IMR-90 (cell line): ENCODE measurements at regions not wholly inside any gene's neighbourhood (a gene's known extent, or its start where the extent isn't known, plus 50 kb on each side); places are given as distances from the start of the nearest gene placed in this dataset.

Experiments used
- ATAC-seq: fragments of 200-7000 bp; cut with Tn5 transposase; 2 replicates; pipeline ENCODE4 v1.9.1; 2020; ENCODE audit warnings: low read depth, mild to moderate bottlenecking, moderate library complexity
- BruUV-seq: library from RNA; stranded (reverse); fragments of 400-500 nt; replicated peaks from 2 replicates; lab custom pipeline; 2021; lab: Mats Ljungman, UMichigan
- CTCF ChIA-PET: fragments of 300-600 bp; formaldehyde crosslinking; extraction: SDS; loops from one replicate; lab custom pipeline; 2021; ENCODE audit warnings: antibody characterized with exemption; lab: Yijun Ruan, JAX
- POLR2A ChIA-PET: fragments of 300-600 bp; sonication (Branson Sonifier 250); formaldehyde crosslinking; loops from one replicate; lab custom pipeline; 2022; ENCODE audit warnings: antibody characterized with exemption; ENCODE audit not compliant: unreplicated experiment; lab: Charles Lee
- DNase-seq: peaks from one replicate; pipeline ENCODE4 v3.0.0; 2013
- H2AFZ ChIP-seq: replicated peaks from 2 replicates; pipeline ENCODE3; 2013; ENCODE audit warnings: low read length, mild to moderate bottlenecking; ENCODE audit not compliant: poor library complexity
- H2AK5ac ChIP-seq: 2 replicates; pipeline ENCODE4 v1.6.1; 2013; ENCODE audit warnings: low read depth, low read length, inconsistent platforms
- H2AK9ac ChIP-seq: replicated peaks from 2 replicates; pipeline ENCODE3; 2013; ENCODE audit warnings: mild to moderate bottlenecking, low read depth, low read length, moderate library complexity; ENCODE audit not compliant: poor library complexity
- H2BK120ac ChIP-seq: 2 replicates; pipeline ENCODE4 v1.6.1; 2013; ENCODE audit warnings: low read depth, low read length, inconsistent platforms
- H2BK15ac ChIP-seq: 3 replicates; pipeline ENCODE4 v1.6.1; 2013; ENCODE audit warnings: low read depth, low read length, inconsistent platforms
- H2BK20ac ChIP-seq: 2 replicates; pipeline ENCODE4 v1.6.1; 2013; ENCODE audit warnings: low read depth, mild to moderate bottlenecking, inconsistent platforms, low read length, moderate library complexity
- H2BK5ac ChIP-seq: 2 replicates; pipeline ENCODE4 v1.6.1; 2013; ENCODE audit warnings: mild to moderate bottlenecking, low read depth, low read length, inconsistent platforms; ENCODE audit not compliant: poor library complexity, severe bottlenecking
- H3K14ac ChIP-seq: replicated peaks from 2 replicates; pipeline ENCODE4 v1.6.1; 2013; ENCODE audit warnings: low read depth, low read length, inconsistent platforms
- H3K18ac ChIP-seq: 2 replicates; pipeline ENCODE4 v1.6.1; 2013; ENCODE audit warnings: low read depth, low read length, control low read depth
- H3K23ac ChIP-seq: 2 replicates; pipeline ENCODE4 v1.6.1; 2013; ENCODE audit warnings: low read depth, low read length, inconsistent platforms
- H3K27ac ChIP-seq: 2 replicates; pipeline ENCODE4 v1.5.1; 2013; ENCODE audit warnings: mild to moderate bottlenecking, control low read depth, low read length; ENCODE audit not compliant: insufficient read depth
- H3K27me3 ChIP-seq: 2 replicates; pipeline ENCODE4 v1.6.1; 2013; ENCODE audit warnings: low read length; ENCODE audit not compliant: control insufficient read depth, insufficient read depth
- H3K36me3 ChIP-seq: 2 replicates; pipeline ENCODE4 v1.6.1; 2013; ENCODE audit warnings: low read length, mixed read lengths; ENCODE audit not compliant: control insufficient read depth, insufficient read depth
- H3K4ac ChIP-seq: 2 replicates; pipeline ENCODE4 v1.6.1; 2013; ENCODE audit warnings: low read depth, low read length, inconsistent platforms
- H3K4me1 ChIP-seq: 2 replicates; pipeline ENCODE4 v1.6.1; 2013; ENCODE audit warnings: low read length, mixed read lengths; ENCODE audit not compliant: control insufficient read depth, insufficient read depth
- H3K4me2 ChIP-seq: 2 replicates; pipeline ENCODE4 v1.6.1; 2013; ENCODE audit warnings: low read depth, mild to moderate bottlenecking, control low read depth, low read length, moderate library complexity
- H3K4me3 ChIP-seq: 2 replicates; pipeline ENCODE4 v1.5.1; 2013; ENCODE audit warnings: low read depth, mild to moderate bottlenecking, control low read depth, low read length, moderate library complexity; ENCODE audit not compliant: insufficient read depth
- H3K56ac ChIP-seq: 2 replicates; pipeline ENCODE4 v1.6.1; 2013; ENCODE audit warnings: low read length, inconsistent platforms; ENCODE audit not compliant: insufficient read depth; ENCODE audit errors: extremely low read depth
- H3K79me1 ChIP-seq, 2 experiments: 2 replicates each; pipeline ENCODE4 v1.6.1; 2013; ENCODE audit warnings: low read length in 2 of 2, inconsistent platforms in 1 of 2, low read depth in 1 of 2
- H3K9ac ChIP-seq: 2 replicates; pipeline ENCODE4 v1.6.1; 2013; ENCODE audit warnings: low read depth, low read length, control low read depth
- H3K9me1 ChIP-seq: 2 replicates; pipeline ENCODE4 v1.6.1; 2013; ENCODE audit warnings: low read length, inconsistent platforms; ENCODE audit not compliant: insufficient read depth
- H3K9me3 ChIP-seq: 2 replicates; pipeline ENCODE4 v1.6.1; 2013; ENCODE audit warnings: low read length; ENCODE audit not compliant: control insufficient read depth, insufficient read depth
- H4K20me1 ChIP-seq: 2 replicates; pipeline ENCODE4 v1.6.1; 2013; ENCODE audit warnings: low read length, inconsistent platforms; ENCODE audit not compliant: insufficient read depth
- H4K5ac ChIP-seq: 2 replicates; pipeline ENCODE4 v1.6.1; 2013; ENCODE audit warnings: mild to moderate bottlenecking, low read depth, low read length, control low read depth
- H4K8ac ChIP-seq, 2 experiments: 2 replicates each; pipeline ENCODE4 v1.6.1; 2013; ENCODE audit warnings: low read depth in 2 of 2, low read length in 2 of 2, control low read depth in 1 of 2, inconsistent platforms in 1 of 2
- H4K91ac ChIP-seq: 2 replicates; pipeline ENCODE4 v1.6.1; 2013; ENCODE audit warnings: low read depth, low read length, inconsistent platforms; ENCODE audit not compliant: insufficient read depth
- BHLHE40 ChIP-seq: fragments of 150-350 bp; IDR thresholded peaks from 2 replicates; pipeline ENCODE4 v1.6.1; 2016; ENCODE audit warnings: mild to moderate bottlenecking, low read depth, low read length
- CEBPB ChIP-seq: IDR thresholded peaks from 2 replicates; pipeline ENCODE4 v1.6.1; 2012; ENCODE audit warnings: low read depth, low read length, improper control_type of control experiment
- CHD1 ChIP-seq: IDR thresholded peaks from 2 replicates; pipeline ENCODE4 v1.6.1; 2012; ENCODE audit warnings: low read depth, low read length, improper control_type of control experiment
- FOS ChIP-seq: fragments of 150-350 bp; IDR thresholded peaks from 2 replicates; pipeline ENCODE4 v1.6.1; 2016; ENCODE audit warnings: low read depth, low read length
- MAFK ChIP-seq: IDR thresholded peaks from 2 replicates; pipeline ENCODE4 v1.6.1; 2012; ENCODE audit warnings: low read depth, low read length, improper control_type of control experiment
- MAZ ChIP-seq: IDR thresholded peaks from 2 replicates; pipeline ENCODE4 v1.6.1; 2012; ENCODE audit warnings: low read depth, mild to moderate bottlenecking, low read length, improper control_type of control experiment, moderate library complexity, borderline replicate concordance
- MXI1 ChIP-seq: IDR thresholded peaks from 2 replicates; pipeline ENCODE4 v1.6.1; 2012; ENCODE audit warnings: low read depth, mild to moderate bottlenecking, low read length, moderate library complexity, borderline replicate concordance
- NFE2L2 ChIP-seq: fragments of 150-350 bp; IDR thresholded peaks from 2 replicates; pipeline ENCODE4 v1.6.1; 2016; ENCODE audit warnings: low read depth, mild to moderate bottlenecking, low read length
- POLR2A ChIP-seq: IDR thresholded peaks from 2 replicates; pipeline ENCODE4 v1.6.1; 2012; ENCODE audit warnings: mild to moderate bottlenecking, low read depth, low read length
- RAD21 ChIP-seq: IDR thresholded peaks from 2 replicates; pipeline ENCODE4 v1.6.1; 2012; ENCODE audit warnings: low read length, improper control_type of control experiment
- RCOR1 ChIP-seq: IDR thresholded peaks from 2 replicates; pipeline ENCODE4 v1.6.1; 2012; ENCODE audit warnings: mild to moderate bottlenecking, low read length, improper control_type of control experiment; ENCODE audit not compliant: insufficient replicate concordance
- RFX5 ChIP-seq: IDR thresholded peaks from 2 replicates; pipeline ENCODE4 v1.8.0; 2012; ENCODE audit warnings: low read depth, mild to moderate bottlenecking, low read length, moderate library complexity
- dilution Hi-C: fragments of 300-500 bp; cut with HindIII; formaldehyde crosslinking; loops from one replicate; pipeline ENCODE4 v1.14.3; 2018; ENCODE audit warnings: low sequenced_read_pairs; ENCODE audit not compliant: unreplicated experiment
- in situ Hi-C: fragments of 300-500 bp; cut with MboI; formaldehyde crosslinking; loops from 3 replicates; pipeline ENCODE4 v1.14.3; 2019; ENCODE audit warnings: low sequenced_read_pairs, inconsistent platforms, mixed read lengths
- intact Hi-C: fragments of 100-400 bp; cut with micrococcal nuclease; formaldehyde crosslinking; loops from 2 replicates; pipeline ENCODE4 v1.10.0; 2022
- TF ChIP-seq, protein P1 (sequence below): fragments of 150-350 bp; IDR thresholded peaks from 2 replicates; pipeline ENCODE4 v1.6.1; 2017; ENCODE audit warnings: mild to moderate bottlenecking, antibody characterized with exemption, low read length, low read depth
- TF ChIP-seq, protein P2 (sequence below): fragments of 150-350 bp; IDR thresholded peaks from 2 replicates; pipeline ENCODE4 v1.6.1; 2016; ENCODE audit warnings: low read depth, mild to moderate bottlenecking, low read length, moderate library complexity, borderline replicate concordance
- TF ChIP-seq, protein P3 (sequence below): conservative IDR thresholded peaks from 2 replicates; pipeline ENCODE4 v1.5.1; 2012; ENCODE audit warnings: mild to moderate bottlenecking, low read depth, low read length, improper control_type of control experiment

DNA sequence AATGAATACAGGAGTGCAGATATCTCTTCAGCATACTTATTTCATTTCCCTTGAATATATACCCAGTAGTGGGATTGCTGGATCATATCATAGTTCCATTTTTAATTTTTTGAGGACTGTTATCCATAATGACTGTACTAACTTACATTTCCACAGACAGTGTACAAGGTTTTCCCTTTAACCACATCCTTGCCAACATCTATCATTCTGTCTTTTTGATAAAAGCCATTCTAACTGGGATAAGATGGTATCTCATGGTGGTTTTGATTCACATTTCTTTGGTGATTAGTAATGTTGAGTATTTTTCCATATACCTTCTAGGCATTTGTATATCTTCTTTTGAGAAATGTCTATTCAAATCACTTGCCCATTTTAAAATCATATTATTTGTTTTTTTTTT, 325.2 kb downstream of the CYP26B1 start:
- Histone ChIP-seq H3K4me1 (no peaks in the 10 kb centered on the region), H4K20me1 (no peaks in the 10 kb centered on the region), H3K27me3 (peaks cover 17% of the 10 kb centered on the region), H3K36me3 (no peaks in the 10 kb centered on the region), H3K9ac (no peak overlapping the region), H4K91ac (no peak overlapping the region), H3K9me3 (no peaks in the 10 kb centered on the region; the same call in 1 of the 2 replicates), H2AK9ac (no peak overlapping the region), H3K23ac (no peak overlapping the region), H3K14ac (no peak overlapping the region), H2BK20ac (no peak overlapping the region), H3K18ac (no peak overlapping the region), H4K8ac (no peak overlapping the region), H2BK120ac (no peak overlapping the region), H3K4me2 (no peak overlapping the region), H3K9me1 (no peaks in the 10 kb centered on the region), H3K4ac (no peak overlapping the region), H3K27ac (no peak overlapping the region), H4K5ac (no peak overlapping the region), H2BK15ac (no peak overlapping the region), H3K4me3 (no peak overlapping the region), H2AK5ac (no peak overlapping the region), H2AFZ (no peak overlapping the region), H3K79me1 (no peaks in the 10 kb centered on the region), H3K56ac (no peak overlapping the region), H2BK5ac (no peak overlapping the region)
- in situ Hi-C loops (no loop called here), intact Hi-C loops (no loop called here), dilution Hi-C loops (no loop called here)
- CTCF ChIA-PET: no interaction called here
- DNase-seq (no peak), ATAC-seq (no peak)
- BruUV-seq: no TSS peak
- TF ChIP-seq, protein P1, sequence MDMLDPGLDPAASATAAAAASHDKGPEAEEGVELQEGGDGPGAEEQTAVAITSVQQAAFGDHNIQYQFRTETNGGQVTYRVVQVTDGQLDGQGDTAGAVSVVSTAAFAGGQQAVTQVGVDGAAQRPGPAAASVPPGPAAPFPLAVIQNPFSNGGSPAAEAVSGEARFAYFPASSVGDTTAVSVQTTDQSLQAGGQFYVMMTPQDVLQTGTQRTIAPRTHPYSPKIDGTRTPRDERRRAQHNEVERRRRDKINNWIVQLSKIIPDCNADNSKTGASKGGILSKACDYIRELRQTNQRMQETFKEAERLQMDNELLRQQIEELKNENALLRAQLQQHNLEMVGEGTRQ: no peak
- TF ChIP-seq CHD1: no peak
- no peak for TF ChIP-seq FOS
- TF ChIP-seq, protein P2, sequence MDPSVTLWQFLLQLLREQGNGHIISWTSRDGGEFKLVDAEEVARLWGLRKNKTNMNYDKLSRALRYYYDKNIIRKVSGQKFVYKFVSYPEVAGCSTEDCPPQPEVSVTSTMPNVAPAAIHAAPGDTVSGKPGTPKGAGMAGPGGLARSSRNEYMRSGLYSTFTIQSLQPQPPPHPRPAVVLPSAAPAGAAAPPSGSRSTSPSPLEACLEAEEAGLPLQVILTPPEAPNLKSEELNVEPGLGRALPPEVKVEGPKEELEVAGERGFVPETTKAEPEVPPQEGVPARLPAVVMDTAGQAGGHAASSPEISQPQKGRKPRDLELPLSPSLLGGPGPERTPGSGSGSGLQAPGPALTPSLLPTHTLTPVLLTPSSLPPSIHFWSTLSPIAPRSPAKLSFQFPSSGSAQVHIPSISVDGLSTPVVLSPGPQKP: no peak
- TF ChIP-seq BHLHE40: no peak
- no peak for TF ChIP-seq RFX5
- TF ChIP-seq MAFK: no peak
- no peak for TF ChIP-seq NFE2L2
- no peak for TF ChIP-seq MAZ
- no peak for TF ChIP-seq RCOR1
- no peak for TF ChIP-seq CEBPB
- TF ChIP-seq POLR2A: no peak
- TF ChIP-seq MXI1: no peak
- TF ChIP-seq, protein P3, sequence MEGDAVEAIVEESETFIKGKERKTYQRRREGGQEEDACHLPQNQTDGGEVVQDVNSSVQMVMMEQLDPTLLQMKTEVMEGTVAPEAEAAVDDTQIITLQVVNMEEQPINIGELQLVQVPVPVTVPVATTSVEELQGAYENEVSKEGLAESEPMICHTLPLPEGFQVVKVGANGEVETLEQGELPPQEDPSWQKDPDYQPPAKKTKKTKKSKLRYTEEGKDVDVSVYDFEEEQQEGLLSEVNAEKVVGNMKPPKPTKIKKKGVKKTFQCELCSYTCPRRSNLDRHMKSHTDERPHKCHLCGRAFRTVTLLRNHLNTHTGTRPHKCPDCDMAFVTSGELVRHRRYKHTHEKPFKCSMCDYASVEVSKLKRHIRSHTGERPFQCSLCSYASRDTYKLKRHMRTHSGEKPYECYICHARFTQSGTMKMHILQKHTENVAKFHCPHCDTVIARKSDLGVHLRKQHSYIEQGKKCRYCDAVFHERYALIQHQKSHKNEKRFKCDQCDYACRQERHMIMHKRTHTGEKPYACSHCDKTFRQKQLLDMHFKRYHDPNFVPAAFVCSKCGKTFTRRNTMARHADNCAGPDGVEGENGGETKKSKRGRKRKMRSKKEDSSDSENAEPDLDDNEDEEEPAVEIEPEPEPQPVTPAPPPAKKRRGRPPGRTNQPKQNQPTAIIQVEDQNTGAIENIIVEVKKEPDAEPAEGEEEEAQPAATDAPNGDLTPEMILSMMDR: no peak
- no peak for TF ChIP-seq RAD21
- POLR2A ChIA-PET: no interaction called here
